ENCODE measurements at regions not wholly inside any gene's neighbourhood (a gene's known extent, or its start where the extent isn't known, plus 50 kb on each side); places are given as distances from the start of the nearest gene placed in this dataset.
A peak's percentile ranks its signal among the peaks of the same experiment; 100 is the strongest.

- Histone ChIP-seq H3K36me3 (ENCODE audit: control insufficient read depth, insufficient read depth, low read length) (no peaks in the 10 kb centered on the region), H3K9me3 (no peaks in the 10 kb centered on the region), H3K4me1 (no peaks in the 10 kb centered on the region), H3K27me3 (replicated peaks; ENCODE audit: control insufficient read depth, insufficient read depth, low read length) (no peaks in the 10 kb centered on the region), H3K4me3 (ENCODE audit: low read depth, low read length) (no peak overlapping the region)
- intact Hi-C loops (cut with micrococcal nuclease; ENCODE audit: unreplicated experiment): no loop called here
- no peak overlapping the region for H3K27ac Mint-ChIP-seq (ENCODE audit: unreplicated experiment)
- peak in 1 of 2 experiments; percentile 21 for DNase-seq
- no peak for TF ChIP-seq CTCF (IDR thresholded peaks at IDR 0.05; ENCODE audit: insufficient read depth in 1 of 2, low read depth in 1 of 2, low read length in 1 of 2, severe bottlenecking in 1 of 2, unreplicated experiment in 1 of 2)
- H3K9me3 Mint-ChIP-seq (ENCODE audit: unreplicated experiment): no peaks in the 10 kb centered on the region
- CTCF ChIA-PET: no interaction called here
- no peaks in the 10 kb centered on the region for H3K27me3 Mint-ChIP-seq (ENCODE audit: insufficient read depth, unreplicated experiment)
- H3K4me1 Mint-ChIP-seq (ENCODE audit: low read depth, unreplicated experiment): no peaks in the 10 kb centered on the region
- H3K36me3 Mint-ChIP-seq (ENCODE audit: insufficient read depth, unreplicated experiment): no peaks in the 10 kb centered on the region
- BruUV-seq (replicated peaks): no TSS peak
- POLR2A ChIA-PET: no interaction called here
- H3K4me3 Mint-ChIP-seq (ENCODE audit: unreplicated experiment): no peak overlapping the region
Measured at GRCh38 chr20:51995551-51995951, 193.2 kb upstream of the SALL4 start.

- H3K4me3 ChIP-seq (ENCODE audit: low read depth, low read length): no peak overlapping the region
- no peaks in the 10 kb centered on the region for H3K4me1 ChIP-seq
- Mint-ChIP-seq H3K27ac (ENCODE audit: unreplicated experiment) (no peak overlapping the region), H3K9me3 (ENCODE audit: unreplicated experiment) (no peaks in the 10 kb centered on the region), H3K36me3 (ENCODE audit: insufficient read depth, unreplicated experiment) (no peaks in the 10 kb centered on the region), H3K4me1 (ENCODE audit: low read depth, unreplicated experiment) (no peaks in the 10 kb centered on the region), H3K27me3 (ENCODE audit: insufficient read depth, unreplicated experiment) (no peaks in the 10 kb centered on the region), H3K4me3 (ENCODE audit: unreplicated experiment) (no peak overlapping the region)
- no peaks in the 10 kb centered on the region for H3K36me3 ChIP-seq (ENCODE audit: control insufficient read depth, insufficient read depth, low read length)
- POLR2A ChIA-PET: no interaction called here
- no TSS peak for BruUV-seq (replicated peaks)
- no peak for TF ChIP-seq CTCF (IDR thresholded peaks at IDR 0.05; ENCODE audit: insufficient read depth in 1 of 2, low read depth in 1 of 2, low read length in 1 of 2, severe bottlenecking in 1 of 2, unreplicated experiment in 1 of 2)
- CTCF ChIA-PET: no interaction called here
- no peaks in the 10 kb centered on the region for H3K9me3 ChIP-seq
- DNase-seq: peak in 1 of 2 experiments; percentile 8
- H3K27me3 ChIP-seq (replicated peaks; ENCODE audit: control insufficient read depth, insufficient read depth, low read length): no peaks in the 10 kb centered on the region
- intact Hi-C loops (cut with micrococcal nuclease; ENCODE audit: unreplicated experiment): no loop called here
Measured at GRCh38 chr20:51994751-51995417, 192.6 kb upstream of the SALL4 start.

- intact Hi-C loops (cut with micrococcal nuclease; ENCODE audit: unreplicated experiment): no loop called here
- H3K4me3 ChIP-seq (ENCODE audit: low read depth, low read length): no peak overlapping the region
- peak in 1 of 2 experiments; percentile 33 for DNase-seq
- TF ChIP-seq CTCF (IDR thresholded peaks at IDR 0.05; ENCODE audit: insufficient read depth in 1 of 2, low read depth in 1 of 2, low read length in 1 of 2, severe bottlenecking in 1 of 2, unreplicated experiment in 1 of 2): no peak
- Mint-ChIP-seq H3K27me3 (ENCODE audit: insufficient read depth, unreplicated experiment) (no peaks in the 10 kb centered on the region), H3K4me3 (ENCODE audit: unreplicated experiment) (no peak overlapping the region), H3K4me1 (ENCODE audit: low read depth, unreplicated experiment) (peaks cover 9% of the 10 kb centered on the region), H3K27ac (ENCODE audit: unreplicated experiment) (no peak overlapping the region), H3K9me3 (ENCODE audit: unreplicated experiment) (no peaks in the 10 kb centered on the region), H3K36me3 (ENCODE audit: insufficient read depth, unreplicated experiment) (no peaks in the 10 kb centered on the region)
- H3K36me3 ChIP-seq (ENCODE audit: control insufficient read depth, insufficient read depth, low read length): no peaks in the 10 kb centered on the region
- BruUV-seq (replicated peaks): no TSS peak
- H3K4me1 ChIP-seq: peaks cover 8% of the 10 kb centered on the region
- H3K9me3 ChIP-seq: no peaks in the 10 kb centered on the region
- H3K27me3 ChIP-seq (replicated peaks; ENCODE audit: control insufficient read depth, insufficient read depth, low read length): no peaks in the 10 kb centered on the region
- ChIA-PET CTCF (no interaction called here), POLR2A (no interaction called here)
Measured at GRCh38 chr20:51987812-51988211, 185.5 kb upstream of the SALL4 start.

Data from Caco-2 (cell line).